PC-9 (cell line): ENCODE measurements at regions not wholly inside any gene's neighbourhood (a gene's known extent, or its start where the extent isn't known, plus 50 kb on each side); places are given as distances from the start of the nearest gene placed in this dataset.

Experiments
- BruUV-seq: library from RNA; stranded (reverse); fragments of 400-500 nt; replicated peaks from 2 replicates; lab custom pipeline; 2021; lab: Mats Ljungman, UMichigan
- CTCF ChIA-PET: fragments of 300-600 bp; sonication (Branson Sonifier 250); formaldehyde crosslinking; loops from one replicate; lab custom pipeline; 2022; ENCODE audit warnings: antibody characterized with exemption; lab: Charles Lee
- POLR2A ChIA-PET: fragments of 300-600 bp; sonication (Branson Sonifier 250); formaldehyde crosslinking; loops from one replicate; lab custom pipeline; 2022; ENCODE audit warnings: antibody characterized with exemption; ENCODE audit not compliant: unreplicated experiment; lab: Charles Lee
- DNase-seq, 2 experiments: peaks; one replicate each; pipeline versions ENCODE4 v3.0.0 to v3.0.0-alpha.2; 2015 to 2022; ENCODE audit warnings: mixed read lengths in 1 of 2
- H2AFZ ChIP-seq: fragments of 200-600 bp; sonication (generic); 2 replicates; pipeline ENCODE4 v1.8.1; 2017; ENCODE audit warnings: antibody characterized with exemption
- H3F3A ChIP-seq: fragments of 200-600 bp; sonication (generic); 2 replicates; pipeline ENCODE4 v1.8.1; 2017; ENCODE audit warnings: antibody characterized with exemption, mild to moderate bottlenecking, low read depth; ENCODE audit not compliant: insufficient read depth
- H3K27ac ChIP-seq: fragments of 200-600 bp; sonication (generic); 2 replicates; pipeline ENCODE4 v1.6.1; 2016; ENCODE audit warnings: mixed run types
- H3K27me3 ChIP-seq: fragments of 200-600 bp; sonication (generic); 2 replicates; pipeline ENCODE4 v1.6.1; 2016; ENCODE audit warnings: low read depth, mixed run types; ENCODE audit not compliant: insufficient read depth
- H3K36me3 ChIP-seq: fragments of 200-600 bp; sonication (generic); 2 replicates; pipeline ENCODE4 v1.6.1; 2016; ENCODE audit warnings: low read depth, mixed run types
- H3K4me1 ChIP-seq: fragments of 200-600 bp; sonication (generic); replicated peaks from 2 replicates; pipeline ENCODE4 v1.6.1; 2016; ENCODE audit warnings: mixed run types; ENCODE audit not compliant: insufficient read depth
- H3K4me2 ChIP-seq: fragments of 200-600 bp; sonication (generic); 2 replicates; pipeline ENCODE4 v1.6.1; 2017; ENCODE audit warnings: mixed run types
- H3K4me3 ChIP-seq: fragments of 200-600 bp; sonication (generic); 2 replicates; pipeline ENCODE4 v1.6.1; 2016; ENCODE audit warnings: mixed run types
- H3K79me2 ChIP-seq: fragments of 200-600 bp; sonication (generic); 2 replicates; pipeline ENCODE4 v1.6.1; 2017; ENCODE audit warnings: low read depth, mixed run types
- H3K9me2 ChIP-seq: fragments of 200-600 bp; sonication (generic); 2 replicates; pipeline ENCODE4 v1.8.1; 2017; ENCODE audit warnings: mild to moderate bottlenecking; ENCODE audit not compliant: insufficient read depth
- H3K9me3 ChIP-seq: fragments of 200-600 bp; sonication (generic); 2 replicates; pipeline ENCODE4 v1.8.1; 2016; ENCODE audit warnings: low read depth; ENCODE audit not compliant: insufficient read depth
- H4K20me1 ChIP-seq: fragments of 200-600 bp; sonication (generic); 2 replicates; pipeline ENCODE4 v1.8.1; 2017; ENCODE audit not compliant: insufficient read depth
- EZH2 ChIP-seq: fragments of 200-600 bp; sonication (generic); IDR thresholded peaks from 2 replicates; pipeline ENCODE4 v1.8.0; 2017; ENCODE audit warnings: antibody characterized with exemption, low read depth
- intact Hi-C: fragments of 100-400 bp; cut with micrococcal nuclease; formaldehyde crosslinking; loops from one replicate; pipeline ENCODE4 v1.10.0; 2022; ENCODE audit not compliant: unreplicated experiment
- TF ChIP-seq, protein P1 (sequence below): fragments of 200-600 bp; sonication (generic); conservative IDR thresholded peaks from 2 replicates; pipeline ENCODE4 v1.6.1; 2017; ENCODE audit warnings: mixed run types, antibody characterized with exemption, mild to moderate bottlenecking, moderate library complexity

DNA sequence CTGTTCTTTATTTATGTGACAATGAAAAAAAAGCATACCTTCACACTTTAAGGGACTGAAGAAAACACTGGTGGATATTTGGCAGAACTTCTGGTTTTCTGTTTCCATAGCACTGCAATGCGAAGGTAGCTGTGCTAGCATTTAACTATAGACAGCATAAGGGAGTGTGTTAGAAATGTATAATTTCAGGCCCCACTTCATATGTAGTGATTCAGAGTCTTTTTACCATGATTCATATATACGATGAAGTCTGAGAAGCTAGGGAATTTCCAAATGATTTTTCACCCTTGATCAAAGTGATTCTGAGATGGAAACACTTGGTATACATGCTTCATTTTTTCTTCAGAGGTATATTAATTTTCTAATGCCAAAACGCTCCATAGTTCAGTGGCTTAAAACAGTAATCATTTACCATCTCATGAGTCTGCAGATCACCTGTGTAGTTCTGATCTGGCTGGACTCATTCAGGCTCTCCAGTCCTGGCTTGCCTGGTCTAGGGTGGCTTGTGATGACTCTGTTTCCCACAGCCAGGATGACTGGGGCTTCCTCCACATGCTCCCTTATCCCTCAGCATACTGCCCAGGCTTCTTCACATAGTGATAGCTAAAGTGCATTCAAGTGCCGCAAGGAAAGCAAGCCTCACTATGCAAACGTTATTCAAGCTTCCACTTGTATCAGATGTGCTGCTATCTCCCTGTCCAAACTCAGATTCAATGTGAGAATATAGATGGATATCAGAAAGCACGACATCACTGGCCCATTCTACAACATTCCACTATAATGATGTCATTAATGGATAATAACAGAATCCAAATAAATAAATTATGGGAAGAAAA, 790.1 kb downstream of the TECRL start:
- DNase-seq, result no peak
- no peak overlapping the region for H2AFZ ChIP-seq
- POLR2A ChIA-PET, result no interaction called here

DNA sequence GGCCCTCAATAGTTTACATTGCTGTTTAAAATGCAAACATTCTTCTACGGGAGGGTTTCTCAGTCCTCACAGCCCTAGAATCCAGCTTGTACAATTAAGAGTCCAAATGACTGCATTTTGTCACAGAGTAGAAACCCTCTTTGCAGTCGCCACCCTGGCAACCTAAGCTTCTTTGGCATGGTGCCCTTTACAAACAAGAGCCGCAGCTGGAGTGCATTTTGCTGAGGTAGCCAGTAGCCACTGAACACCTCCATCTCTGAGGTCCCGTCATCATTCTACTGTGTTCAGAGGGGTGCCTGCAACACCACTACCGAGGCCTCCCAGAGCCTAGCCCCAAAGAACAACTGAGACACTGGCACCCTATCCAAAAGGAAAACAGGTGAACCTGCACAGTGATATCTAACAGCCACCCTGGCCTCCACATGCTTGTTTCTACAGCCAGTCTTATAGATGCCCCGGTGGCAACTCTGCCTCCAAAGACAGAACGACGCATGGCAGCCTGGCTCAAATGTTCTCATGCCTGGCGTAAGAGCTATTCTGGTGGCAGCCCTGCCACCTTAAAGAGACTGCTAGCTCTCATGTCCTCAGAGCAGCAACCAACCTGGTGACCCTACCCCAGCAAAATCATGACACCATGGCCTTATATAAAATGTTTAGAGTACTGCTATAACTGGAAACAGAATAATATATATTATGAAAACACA, 801.9 kb downstream of the TECRL start:
- intact Hi-C loops, result no loop called here
- Histone ChIP-seq H3K27me3 (no peaks in the 10 kb centered on the region), H4K20me1 (no peaks in the 10 kb centered on the region), H3K9me2 (no peaks in the 10 kb centered on the region), H3K27ac (no peak overlapping the region), H3K36me3 (no peaks in the 10 kb centered on the region), H3K9me3 (no peaks in the 10 kb centered on the region), H3K4me1 (no peaks in the 10 kb centered on the region), H3K4me3 (no peak overlapping the region), H3F3A (no peaks in the 10 kb centered on the region), H3K4me2 (no peak overlapping the region), H3K79me2 (no peaks in the 10 kb centered on the region), H2AFZ (no peak overlapping the region)
- ChIA-PET CTCF (no interaction called here), POLR2A (no interaction called here)
- TF ChIP-seq, protein P1, sequence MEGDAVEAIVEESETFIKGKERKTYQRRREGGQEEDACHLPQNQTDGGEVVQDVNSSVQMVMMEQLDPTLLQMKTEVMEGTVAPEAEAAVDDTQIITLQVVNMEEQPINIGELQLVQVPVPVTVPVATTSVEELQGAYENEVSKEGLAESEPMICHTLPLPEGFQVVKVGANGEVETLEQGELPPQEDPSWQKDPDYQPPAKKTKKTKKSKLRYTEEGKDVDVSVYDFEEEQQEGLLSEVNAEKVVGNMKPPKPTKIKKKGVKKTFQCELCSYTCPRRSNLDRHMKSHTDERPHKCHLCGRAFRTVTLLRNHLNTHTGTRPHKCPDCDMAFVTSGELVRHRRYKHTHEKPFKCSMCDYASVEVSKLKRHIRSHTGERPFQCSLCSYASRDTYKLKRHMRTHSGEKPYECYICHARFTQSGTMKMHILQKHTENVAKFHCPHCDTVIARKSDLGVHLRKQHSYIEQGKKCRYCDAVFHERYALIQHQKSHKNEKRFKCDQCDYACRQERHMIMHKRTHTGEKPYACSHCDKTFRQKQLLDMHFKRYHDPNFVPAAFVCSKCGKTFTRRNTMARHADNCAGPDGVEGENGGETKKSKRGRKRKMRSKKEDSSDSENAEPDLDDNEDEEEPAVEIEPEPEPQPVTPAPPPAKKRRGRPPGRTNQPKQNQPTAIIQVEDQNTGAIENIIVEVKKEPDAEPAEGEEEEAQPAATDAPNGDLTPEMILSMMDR, result no peak
- no peak for TF ChIP-seq EZH2
- no peak for DNase-seq
- BruUV-seq, result no TSS peak

More for the DNA sequence above, 790.1 kb downstream of the TECRL start:
- Histone ChIP-seq H3K27me3 (no peaks in the 10 kb centered on the region), H3K9me2 (no peaks in the 10 kb centered on the region), H3K9me3 (no peaks in the 10 kb centered on the region), H3K36me3 (no peaks in the 10 kb centered on the region), H3K4me1 (no peaks in the 10 kb centered on the region), H3F3A (no peaks in the 10 kb centered on the region), H3K4me2 (no peak overlapping the region), H4K20me1 (no peaks in the 10 kb centered on the region), H3K27ac (no peak overlapping the region), H3K4me3 (no peak overlapping the region), H3K79me2 (no peaks in the 10 kb centered on the region)
- intact Hi-C loops, result no loop called here
- TF ChIP-seq EZH2, result no peak
- TF ChIP-seq, protein P1, result no peak
- CTCF ChIA-PET, result no interaction called here
- BruUV-seq, result no TSS peak

DNA sequence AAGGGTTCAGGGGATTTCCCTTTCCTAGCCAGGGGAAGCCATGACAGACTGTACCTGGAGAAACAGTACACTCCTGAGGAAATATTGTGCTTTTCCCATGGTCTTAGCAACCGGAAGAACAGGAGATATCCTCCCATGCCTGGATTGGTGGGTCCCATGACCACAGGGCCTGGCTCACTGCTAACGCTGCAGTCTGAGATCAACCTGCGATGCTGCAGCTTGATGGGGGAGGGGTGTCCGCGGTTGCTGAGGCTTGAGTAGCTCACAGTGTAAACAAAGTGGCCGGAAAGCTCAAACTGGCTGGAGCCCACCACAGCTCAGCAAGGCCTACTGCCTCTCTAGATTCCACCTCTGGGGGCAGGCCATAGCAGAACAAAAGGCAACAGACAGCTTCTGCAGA, 819.5 kb downstream of the TECRL start:
- CTCF ChIA-PET, result no interaction called here
- no TSS peak for BruUV-seq

More for the DNA sequence above, 819.5 kb downstream of the TECRL start:
- Histone ChIP-seq H3K4me3 (no peak overlapping the region), H3K9me2 (no peaks in the 10 kb centered on the region), H3K4me1 (no peaks in the 10 kb centered on the region), H3K9me3 (no peaks in the 10 kb centered on the region), H4K20me1 (no peaks in the 10 kb centered on the region), H3K79me2 (no peaks in the 10 kb centered on the region), H3K27ac (no peak overlapping the region), H3K4me2 (no peak overlapping the region), H3F3A (no peaks in the 10 kb centered on the region), H3K27me3 (no peaks in the 10 kb centered on the region), H2AFZ (no peak overlapping the region), H3K36me3 (no peaks in the 10 kb centered on the region)
- intact Hi-C loops, result no loop called here
- POLR2A ChIA-PET, result no interaction called here
- no peak for TF ChIP-seq EZH2
- TF ChIP-seq, protein P1, result no peak
- DNase-seq, result no peak
